IMR-90 (cell line): ENCODE measurements at regions not wholly inside any gene's neighbourhood (a gene's known extent, or its start where the extent isn't known, plus 50 kb on each side); places are given as distances from the start of the nearest gene placed in this dataset.

Experiments
- ATAC-seq: fragments of 200-7000 bp; cut with Tn5 transposase; 2 replicates; pipeline ENCODE4 v1.9.1; 2020; ENCODE audit warnings: low read depth, mild to moderate bottlenecking, moderate library complexity
- BruUV-seq: library from RNA; stranded (reverse); fragments of 400-500 nt; replicated peaks from 2 replicates; lab custom pipeline; 2021; lab: Mats Ljungman, UMichigan
- CTCF ChIA-PET: fragments of 300-600 bp; formaldehyde crosslinking; extraction: SDS; loops from one replicate; lab custom pipeline; 2021; ENCODE audit warnings: antibody characterized with exemption; lab: Yijun Ruan, JAX
- POLR2A ChIA-PET: fragments of 300-600 bp; sonication (Branson Sonifier 250); formaldehyde crosslinking; loops from one replicate; lab custom pipeline; 2022; ENCODE audit warnings: antibody characterized with exemption; ENCODE audit not compliant: unreplicated experiment; lab: Charles Lee
- DNase-seq: peaks from one replicate; pipeline ENCODE4 v3.0.0; 2013
- H2AFZ ChIP-seq: replicated peaks from 2 replicates; pipeline ENCODE3; 2013; ENCODE audit warnings: low read length, mild to moderate bottlenecking; ENCODE audit not compliant: poor library complexity
- H2AK5ac ChIP-seq: 2 replicates; pipeline ENCODE4 v1.6.1; 2013; ENCODE audit warnings: low read depth, low read length, inconsistent platforms
- H2AK9ac ChIP-seq: replicated peaks from 2 replicates; pipeline ENCODE3; 2013; ENCODE audit warnings: mild to moderate bottlenecking, low read depth, low read length, moderate library complexity; ENCODE audit not compliant: poor library complexity
- H2BK120ac ChIP-seq: 2 replicates; pipeline ENCODE4 v1.6.1; 2013; ENCODE audit warnings: low read depth, low read length, inconsistent platforms
- H2BK15ac ChIP-seq: 3 replicates; pipeline ENCODE4 v1.6.1; 2013; ENCODE audit warnings: low read depth, low read length, inconsistent platforms
- H2BK20ac ChIP-seq: 2 replicates; pipeline ENCODE4 v1.6.1; 2013; ENCODE audit warnings: low read depth, mild to moderate bottlenecking, inconsistent platforms, low read length, moderate library complexity
- H2BK5ac ChIP-seq: 2 replicates; pipeline ENCODE4 v1.6.1; 2013; ENCODE audit warnings: mild to moderate bottlenecking, low read depth, low read length, inconsistent platforms; ENCODE audit not compliant: poor library complexity, severe bottlenecking
- H3K14ac ChIP-seq: replicated peaks from 2 replicates; pipeline ENCODE4 v1.6.1; 2013; ENCODE audit warnings: low read depth, low read length, inconsistent platforms
- H3K18ac ChIP-seq: 2 replicates; pipeline ENCODE4 v1.6.1; 2013; ENCODE audit warnings: low read depth, low read length, control low read depth
- H3K23ac ChIP-seq: 2 replicates; pipeline ENCODE4 v1.6.1; 2013; ENCODE audit warnings: low read depth, low read length, inconsistent platforms
- H3K27ac ChIP-seq: 2 replicates; pipeline ENCODE4 v1.5.1; 2013; ENCODE audit warnings: mild to moderate bottlenecking, control low read depth, low read length; ENCODE audit not compliant: insufficient read depth
- H3K27me3 ChIP-seq: 2 replicates; pipeline ENCODE4 v1.6.1; 2013; ENCODE audit warnings: low read length; ENCODE audit not compliant: control insufficient read depth, insufficient read depth
- H3K36me3 ChIP-seq: 2 replicates; pipeline ENCODE4 v1.6.1; 2013; ENCODE audit warnings: low read length, mixed read lengths; ENCODE audit not compliant: control insufficient read depth, insufficient read depth
- H3K4ac ChIP-seq: 2 replicates; pipeline ENCODE4 v1.6.1; 2013; ENCODE audit warnings: low read depth, low read length, inconsistent platforms
- H3K4me1 ChIP-seq: 2 replicates; pipeline ENCODE4 v1.6.1; 2013; ENCODE audit warnings: low read length, mixed read lengths; ENCODE audit not compliant: control insufficient read depth, insufficient read depth
- H3K4me2 ChIP-seq: 2 replicates; pipeline ENCODE4 v1.6.1; 2013; ENCODE audit warnings: low read depth, mild to moderate bottlenecking, control low read depth, low read length, moderate library complexity
- H3K4me3 ChIP-seq: 2 replicates; pipeline ENCODE4 v1.5.1; 2013; ENCODE audit warnings: low read depth, mild to moderate bottlenecking, control low read depth, low read length, moderate library complexity; ENCODE audit not compliant: insufficient read depth
- H3K56ac ChIP-seq: 2 replicates; pipeline ENCODE4 v1.6.1; 2013; ENCODE audit warnings: low read length, inconsistent platforms; ENCODE audit not compliant: insufficient read depth; ENCODE audit errors: extremely low read depth
- H3K79me1 ChIP-seq, 2 experiments: 2 replicates each; pipeline ENCODE4 v1.6.1; 2013; ENCODE audit warnings: low read length in 2 of 2, inconsistent platforms in 1 of 2, low read depth in 1 of 2
- H3K9ac ChIP-seq: 2 replicates; pipeline ENCODE4 v1.6.1; 2013; ENCODE audit warnings: low read depth, low read length, control low read depth
- H3K9me1 ChIP-seq: 2 replicates; pipeline ENCODE4 v1.6.1; 2013; ENCODE audit warnings: low read length, inconsistent platforms; ENCODE audit not compliant: insufficient read depth
- H3K9me3 ChIP-seq: 2 replicates; pipeline ENCODE4 v1.6.1; 2013; ENCODE audit warnings: low read length; ENCODE audit not compliant: control insufficient read depth, insufficient read depth
- H4K20me1 ChIP-seq: 2 replicates; pipeline ENCODE4 v1.6.1; 2013; ENCODE audit warnings: low read length, inconsistent platforms; ENCODE audit not compliant: insufficient read depth
- H4K5ac ChIP-seq: 2 replicates; pipeline ENCODE4 v1.6.1; 2013; ENCODE audit warnings: mild to moderate bottlenecking, low read depth, low read length, control low read depth
- H4K8ac ChIP-seq, 2 experiments: 2 replicates each; pipeline ENCODE4 v1.6.1; 2013; ENCODE audit warnings: low read depth in 2 of 2, low read length in 2 of 2, control low read depth in 1 of 2, inconsistent platforms in 1 of 2
- H4K91ac ChIP-seq: 2 replicates; pipeline ENCODE4 v1.6.1; 2013; ENCODE audit warnings: low read depth, low read length, inconsistent platforms; ENCODE audit not compliant: insufficient read depth
- BHLHE40 ChIP-seq: fragments of 150-350 bp; IDR thresholded peaks from 2 replicates; pipeline ENCODE4 v1.6.1; 2016; ENCODE audit warnings: mild to moderate bottlenecking, low read depth, low read length
- CEBPB ChIP-seq: IDR thresholded peaks from 2 replicates; pipeline ENCODE4 v1.6.1; 2012; ENCODE audit warnings: low read depth, low read length, improper control_type of control experiment
- CHD1 ChIP-seq: IDR thresholded peaks from 2 replicates; pipeline ENCODE4 v1.6.1; 2012; ENCODE audit warnings: low read depth, low read length, improper control_type of control experiment
- CTCF ChIP-seq: conservative IDR thresholded peaks from 2 replicates; pipeline ENCODE4 v1.5.1; 2012; ENCODE audit warnings: mild to moderate bottlenecking, low read depth, low read length, improper control_type of control experiment
- ELK1 ChIP-seq: fragments of 150-350 bp; IDR thresholded peaks from 2 replicates; pipeline ENCODE4 v1.6.1; 2016; ENCODE audit warnings: low read depth, mild to moderate bottlenecking, low read length, moderate library complexity, borderline replicate concordance
- FOS ChIP-seq: fragments of 150-350 bp; IDR thresholded peaks from 2 replicates; pipeline ENCODE4 v1.6.1; 2016; ENCODE audit warnings: low read depth, low read length
- MAFK ChIP-seq: IDR thresholded peaks from 2 replicates; pipeline ENCODE4 v1.6.1; 2012; ENCODE audit warnings: low read depth, low read length, improper control_type of control experiment
- MAZ ChIP-seq: IDR thresholded peaks from 2 replicates; pipeline ENCODE4 v1.6.1; 2012; ENCODE audit warnings: low read depth, mild to moderate bottlenecking, low read length, improper control_type of control experiment, moderate library complexity, borderline replicate concordance
- MXI1 ChIP-seq: IDR thresholded peaks from 2 replicates; pipeline ENCODE4 v1.6.1; 2012; ENCODE audit warnings: low read depth, mild to moderate bottlenecking, low read length, moderate library complexity, borderline replicate concordance
- NFE2L2 ChIP-seq: fragments of 150-350 bp; IDR thresholded peaks from 2 replicates; pipeline ENCODE4 v1.6.1; 2016; ENCODE audit warnings: low read depth, mild to moderate bottlenecking, low read length
- POLR2A ChIP-seq: IDR thresholded peaks from 2 replicates; pipeline ENCODE4 v1.6.1; 2012; ENCODE audit warnings: mild to moderate bottlenecking, low read depth, low read length
- RAD21 ChIP-seq: IDR thresholded peaks from 2 replicates; pipeline ENCODE4 v1.6.1; 2012; ENCODE audit warnings: low read length, improper control_type of control experiment
- RCOR1 ChIP-seq: IDR thresholded peaks from 2 replicates; pipeline ENCODE4 v1.6.1; 2012; ENCODE audit warnings: mild to moderate bottlenecking, low read length, improper control_type of control experiment; ENCODE audit not compliant: insufficient replicate concordance
- RFX5 ChIP-seq: IDR thresholded peaks from 2 replicates; pipeline ENCODE4 v1.8.0; 2012; ENCODE audit warnings: low read depth, mild to moderate bottlenecking, low read length, moderate library complexity
- SMC3 ChIP-seq: fragments of 150-350 bp; IDR thresholded peaks from 2 replicates; pipeline ENCODE4 v1.6.1; 2016; ENCODE audit warnings: low read depth, mild to moderate bottlenecking, antibody characterized with exemption, low read length, moderate library complexity
- USF2 ChIP-seq: fragments of 150-350 bp; IDR thresholded peaks from 2 replicates; pipeline ENCODE4 v1.6.1; 2017; ENCODE audit warnings: mild to moderate bottlenecking, antibody characterized with exemption, low read length, low read depth
- WGBS, 2 experiments: methylation state at CpG; one replicate each; pipeline versions ENCODE4 v1.1.5 to v1.1.7; 2013; ENCODE audit warnings: missing lambda C conversion rate in 2 of 2; ENCODE audit not compliant: insufficient read length in 1 of 2; ENCODE audit errors: extremely low coverage in 2 of 2; 5-methylcytosine and 5-hydroxymethylcytosine counted together
- dilution Hi-C: fragments of 300-500 bp; cut with HindIII; formaldehyde crosslinking; loops from one replicate; pipeline ENCODE4 v1.14.3; 2018; ENCODE audit warnings: low sequenced_read_pairs; ENCODE audit not compliant: unreplicated experiment
- in situ Hi-C: fragments of 300-500 bp; cut with MboI; formaldehyde crosslinking; loops from 3 replicates; pipeline ENCODE4 v1.14.3; 2019; ENCODE audit warnings: low sequenced_read_pairs, inconsistent platforms, mixed read lengths
- intact Hi-C: fragments of 100-400 bp; cut with micrococcal nuclease; formaldehyde crosslinking; loops from 2 replicates; pipeline ENCODE4 v1.10.0; 2022

- Histone ChIP-seq H3K4me3 (no peak overlapping the region), H2AFZ (no peak overlapping the region), H3K4ac (no peak overlapping the region), H3K9me1 (no peaks in the 10 kb centered on the region), H4K5ac (no peak overlapping the region), H2BK120ac (no peak overlapping the region), H2BK20ac (no peak overlapping the region), H3K27me3 (no peaks in the 10 kb centered on the region), H2BK5ac (no peak overlapping the region), H3K4me2 (no peak overlapping the region), H3K23ac (no peak overlapping the region), H4K20me1 (no peaks in the 10 kb centered on the region), H3K4me1 (no peaks in the 10 kb centered on the region), H3K27ac (no peak overlapping the region), H3K9ac (no peak overlapping the region), H4K91ac (no peak overlapping the region), H3K14ac (no peak overlapping the region), H3K79me1 (no peaks in the 10 kb centered on the region), H3K18ac (no peak overlapping the region), H4K8ac (no peak overlapping the region), H3K9me3 (0 out of 2 replicates have a peak, but pooled peaks cover 2% of the 10 kb centered on the region), H2BK15ac (no peak overlapping the region), H3K56ac (no peak overlapping the region), H3K36me3 (no peaks in the 10 kb centered on the region), H2AK9ac (no peak overlapping the region), H2AK5ac (no peak overlapping the region)
- DNase-seq (peak; percentile 6), ATAC-seq (no peak)
- BruUV-seq, result no TSS peak
- intact Hi-C loops (no loop called here), dilution Hi-C loops (no loop called here), in situ Hi-C loops (no loop called here)
- ChIA-PET CTCF (no interaction called here), POLR2A (no interaction called here)
- no CpG with 5 or more reads among the region's 3 CpGs for WGBS, 2 experiments
- TF ChIP-seq RCOR1 (no peak), MAZ (no peak), CEBPB (no peak), USF2 (no peak), CTCF (no peak), SMC3 (no peak), NFE2L2 (no peak), CHD1 (no peak), MXI1 (no peak), RFX5 (no peak), FOS (no peak), RAD21 (no peak), MAFK (no peak), BHLHE40 (no peak), ELK1 (no peak), POLR2A (no peak)
These were observed 601.2 kb downstream of the PYDC2 start for GRCh38 chr3:192062186-192062585.
